ENCODE measurements at regions not wholly inside any gene's neighbourhood (a gene's known extent, or its start where the extent isn't known, plus 50 kb on each side); places are given as distances from the start of the nearest gene placed in this dataset.

DNA sequence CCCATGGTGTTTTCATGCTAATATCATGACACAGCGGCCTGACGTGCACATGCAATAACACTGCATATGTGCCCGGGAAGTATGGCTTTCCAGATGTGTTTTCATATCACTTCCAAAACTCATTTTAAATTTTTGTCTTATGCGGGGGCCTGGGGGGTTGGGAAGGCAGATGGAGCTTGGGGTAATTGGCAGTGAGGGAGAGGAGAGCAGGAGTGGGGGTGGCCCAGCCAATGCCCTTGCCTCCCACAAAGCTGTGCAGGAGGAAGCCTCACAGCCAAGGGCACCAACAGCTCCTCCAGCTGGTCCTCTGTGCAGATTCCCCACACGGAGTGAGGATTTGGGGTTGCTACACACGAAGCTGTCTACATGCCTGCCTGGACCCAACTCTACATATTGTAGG lies 805.2 kb downstream of the GALR1 start:
- no peak for DNase-seq (ENCODE audit: low read depth)
- TF ChIP-seq, protein P1, sequence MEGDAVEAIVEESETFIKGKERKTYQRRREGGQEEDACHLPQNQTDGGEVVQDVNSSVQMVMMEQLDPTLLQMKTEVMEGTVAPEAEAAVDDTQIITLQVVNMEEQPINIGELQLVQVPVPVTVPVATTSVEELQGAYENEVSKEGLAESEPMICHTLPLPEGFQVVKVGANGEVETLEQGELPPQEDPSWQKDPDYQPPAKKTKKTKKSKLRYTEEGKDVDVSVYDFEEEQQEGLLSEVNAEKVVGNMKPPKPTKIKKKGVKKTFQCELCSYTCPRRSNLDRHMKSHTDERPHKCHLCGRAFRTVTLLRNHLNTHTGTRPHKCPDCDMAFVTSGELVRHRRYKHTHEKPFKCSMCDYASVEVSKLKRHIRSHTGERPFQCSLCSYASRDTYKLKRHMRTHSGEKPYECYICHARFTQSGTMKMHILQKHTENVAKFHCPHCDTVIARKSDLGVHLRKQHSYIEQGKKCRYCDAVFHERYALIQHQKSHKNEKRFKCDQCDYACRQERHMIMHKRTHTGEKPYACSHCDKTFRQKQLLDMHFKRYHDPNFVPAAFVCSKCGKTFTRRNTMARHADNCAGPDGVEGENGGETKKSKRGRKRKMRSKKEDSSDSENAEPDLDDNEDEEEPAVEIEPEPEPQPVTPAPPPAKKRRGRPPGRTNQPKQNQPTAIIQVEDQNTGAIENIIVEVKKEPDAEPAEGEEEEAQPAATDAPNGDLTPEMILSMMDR (conservative IDR thresholded peaks at IDR 0.05; ENCODE audit: low read depth, low read length): no peak

DNA sequence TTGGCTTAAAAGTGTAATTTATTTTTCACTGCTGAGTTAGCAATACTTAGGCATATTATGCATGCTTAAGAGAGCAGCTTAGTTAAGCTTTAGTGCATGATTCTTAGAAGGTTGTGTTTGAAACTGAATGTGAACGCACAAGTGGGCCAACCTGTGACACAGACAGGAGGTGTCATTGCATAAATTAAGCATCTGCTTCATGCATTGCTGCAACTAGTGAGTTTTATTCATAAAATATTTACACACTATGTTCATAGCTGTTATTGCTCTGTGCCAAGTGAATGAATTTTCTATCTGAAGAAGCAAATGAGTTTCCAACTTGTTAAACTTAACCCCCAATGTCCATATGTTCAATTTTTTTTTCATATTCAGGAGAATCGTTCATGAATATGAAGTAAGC lies 806.4 kb downstream of the GALR1 start:
- no peak overlapping the region for H3K4me3 ChIP-seq (ENCODE audit: low read depth, low read length)
- TF ChIP-seq, protein P1 (conservative IDR thresholded peaks at IDR 0.05; ENCODE audit: low read depth, low read length): no peak
- DNase-seq (ENCODE audit: low read depth): no peak

More for the DNA sequence above, 805.2 kb downstream of the GALR1 start:
- no peak overlapping the region for H3K4me3 ChIP-seq (ENCODE audit: low read depth, low read length)

DNA sequence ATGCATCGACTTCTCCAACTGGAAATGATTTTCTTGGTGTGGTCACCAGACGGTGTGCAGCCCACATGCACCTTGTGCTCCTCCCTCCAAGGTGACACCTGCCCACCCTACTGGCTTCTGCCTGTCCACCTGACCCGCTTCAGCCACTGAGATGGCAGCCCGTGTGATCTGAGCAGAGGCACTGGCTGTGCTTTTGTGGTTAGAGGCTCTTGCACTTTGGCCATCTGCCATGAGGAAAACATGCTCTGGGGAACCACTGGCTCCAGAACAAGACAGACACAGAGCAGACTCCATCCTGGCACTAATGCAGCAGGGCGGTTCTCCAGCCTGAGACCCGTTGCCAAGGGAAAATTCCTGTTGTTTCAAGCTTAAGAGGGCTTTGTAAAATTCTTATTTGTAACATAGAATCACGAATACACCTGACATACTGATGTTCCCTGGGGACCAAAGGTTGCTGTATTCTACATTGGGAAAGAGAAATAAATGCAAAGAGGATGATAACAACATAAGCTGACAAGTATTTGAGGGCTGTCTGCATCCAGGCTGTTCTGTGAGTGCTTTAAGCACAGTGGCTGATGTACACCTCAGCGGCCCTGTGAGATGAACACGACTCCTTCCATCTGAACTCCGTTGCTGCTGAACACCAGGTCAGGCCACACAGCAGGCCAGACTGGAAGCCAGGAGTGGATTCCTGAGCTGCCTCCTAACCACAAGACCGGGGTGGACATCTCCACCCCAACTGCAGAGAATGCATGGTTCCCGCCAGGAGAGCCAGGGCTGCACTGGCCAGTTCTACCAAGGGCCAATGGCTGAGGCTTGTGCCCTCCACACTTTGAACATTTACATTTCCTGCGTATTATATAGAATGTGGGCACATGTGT lies 820.4 kb downstream of the GALR1 start:
- TF ChIP-seq, protein P1 (conservative IDR thresholded peaks at IDR 0.05; ENCODE audit: low read depth, low read length): no peak
- no peak overlapping the region for H3K4me3 ChIP-seq (ENCODE audit: low read depth, low read length)

DNA sequence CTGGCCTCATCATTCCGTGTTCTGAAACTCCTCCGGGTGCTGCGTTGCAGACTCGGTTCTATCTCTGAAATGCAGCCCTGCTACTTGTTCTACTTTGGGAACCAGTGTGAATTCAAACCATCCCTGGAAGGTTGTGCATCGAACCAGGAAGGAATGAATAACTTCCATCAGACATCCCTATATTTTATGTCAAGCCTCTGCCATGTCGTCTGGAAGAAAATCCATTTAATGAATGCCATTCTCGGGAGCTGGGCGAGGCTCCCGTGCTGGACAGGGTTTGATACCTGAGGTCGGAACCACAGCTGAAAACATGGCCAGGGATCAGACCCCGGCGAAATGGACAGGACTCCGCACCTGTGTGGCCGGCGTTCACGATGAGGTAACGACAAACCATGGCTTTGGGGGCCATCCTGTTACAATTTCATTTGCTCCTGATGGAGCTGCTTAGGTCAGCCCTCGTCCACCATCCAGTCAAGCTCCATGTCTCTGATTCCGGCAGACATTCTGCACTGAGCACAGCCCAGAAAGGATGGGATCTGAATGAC lies 821.6 kb downstream of the GALR1 start:
- TF ChIP-seq, protein P1 (conservative IDR thresholded peaks at IDR 0.05; ENCODE audit: low read depth, low read length): no peak
- DNase-seq (ENCODE audit: low read depth): no peak
- H3K4me3 ChIP-seq (ENCODE audit: low read depth, low read length): no peak overlapping the region

More for the DNA sequence above, 820.4 kb downstream of the GALR1 start:
- peak; percentile 0 for DNase-seq (ENCODE audit: low read depth)

DNA sequence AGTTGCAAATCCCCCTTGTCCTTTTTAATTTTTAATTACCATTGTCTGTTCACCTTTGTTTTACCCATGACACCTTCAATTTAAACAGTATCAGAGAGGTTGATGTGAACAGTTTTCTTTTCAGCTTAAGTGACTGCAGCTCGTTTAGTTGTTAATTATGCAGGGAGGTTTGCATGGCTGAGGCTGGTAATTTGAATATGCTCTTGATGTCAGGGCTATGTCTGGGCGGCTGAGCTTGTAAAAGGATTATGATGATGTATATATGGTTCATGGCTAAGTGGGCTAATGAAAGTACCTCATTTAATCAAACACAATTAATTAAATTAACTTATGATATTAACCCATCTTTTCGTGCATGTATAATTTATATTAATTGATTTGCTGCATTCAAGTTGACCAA lies 822.1 kb downstream of the GALR1 start:
- no peak overlapping the region for H3K4me3 ChIP-seq (ENCODE audit: low read depth, low read length)

DNA sequence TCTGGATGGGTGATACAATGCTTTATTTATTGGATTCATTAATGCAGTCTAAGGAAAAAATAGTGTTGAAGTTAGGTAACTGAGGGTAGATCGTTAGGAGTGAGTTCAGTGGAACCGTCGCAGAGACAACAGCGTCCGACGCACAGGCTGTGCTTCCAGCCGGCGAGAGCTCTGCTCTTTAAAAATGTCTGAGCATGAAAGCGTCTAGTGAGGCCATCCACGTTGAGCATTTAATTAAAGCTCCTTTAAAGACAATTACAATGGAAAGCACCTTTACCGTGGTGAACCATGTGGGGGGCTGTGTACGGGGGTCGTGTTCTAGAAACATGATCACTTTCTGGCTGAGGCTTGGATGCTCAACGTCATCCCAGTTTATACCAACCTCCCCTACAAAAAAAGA lies 822.7 kb downstream of the GALR1 start:
- no peak for DNase-seq (ENCODE audit: low read depth)
- TF ChIP-seq, protein P1 (conservative IDR thresholded peaks at IDR 0.05; ENCODE audit: low read depth, low read length): no peak
- H3K4me3 ChIP-seq (ENCODE audit: low read depth, low read length): no peak overlapping the region

More for the DNA sequence above, 822.1 kb downstream of the GALR1 start:
- TF ChIP-seq, protein P1 (conservative IDR thresholded peaks at IDR 0.05; ENCODE audit: low read depth, low read length): no peak
- DNase-seq (ENCODE audit: low read depth): no peak
